ENCODE measurements at regions not wholly inside any gene's neighbourhood (a gene's known extent, or its start where the extent isn't known, plus 50 kb on each side); places are given as distances from the start of the nearest gene placed in this dataset.
"Not testable (repeated sequence)": the region's sequence is repeated elsewhere in the genome, so short reads cannot be mapped to it uniquely, and the experiment has no call there.

- no peak for DNase-seq
Measured at GRCh38 chr6:44049989-44050871, 77.0 kb downstream of the MRPL14 start.

- DNase-seq: no peak
Measured at GRCh38 chr6:44049163-44049988, 77.9 kb downstream of the MRPL14 start.

- DNase-seq: no peak
Measured at GRCh38 chr6:44048277-44048676, 79.0 kb downstream of the MRPL14 start.

- DNase-seq: no peak
Measured at GRCh38 chr6:44047801-44048200, 79.5 kb downstream of the MRPL14 start.

- no peak for DNase-seq
Measured at GRCh38 chr6:44047179-44047546, 80.1 kb downstream of the MRPL14 start.

- no peak for DNase-seq
Measured at GRCh38 chr6:44046516-44047178, 80.6 kb downstream of the MRPL14 start.

GRCh38 chr6:44045672-44046015 is 81.6 kb downstream of the MRPL14 start:
- no peak for DNase-seq

GRCh38 chr6:44044940-44045671 is 82.1 kb downstream of the MRPL14 start:
- DNase-seq: no peak

GRCh38 chr6:44044154-44044539 is 83.1 kb downstream of the MRPL14 start:
- no peak for DNase-seq

GRCh38 chr6:44043479-44044153 is 83.6 kb downstream of the MRPL14 start:
- DNase-seq: no peak

GRCh38 chr6:44042989-44043478 is 84.2 kb downstream of the MRPL14 start:
- no peak for DNase-seq

GRCh38 chr6:44042261-44042988 is 84.8 kb downstream of the MRPL14 start:
- no peak for DNase-seq

- no peak for DNase-seq
Measured at GRCh38 chr6:44041461-44042260, 85.6 kb downstream of the MRPL14 start.

- DNase-seq: no peak
Measured at GRCh38 chr6:44040786-44041185, 86.5 kb downstream of the MRPL14 start.

GRCh38 chr6:44039839-44040350 is 87.4 kb downstream of the MRPL14 start:
- no peak for DNase-seq

- no peak for DNase-seq
Measured at GRCh38 chr6:44039191-44039719, 88.0 kb downstream of the MRPL14 start.

GRCh38 chr6:44038543-44039065 is 88.6 kb downstream of the MRPL14 start:
- no peak for DNase-seq

GRCh38 chr6:44037847-44038542 is 89.3 kb downstream of the MRPL14 start:
- no peak for DNase-seq

GRCh38 chr6:44037276-44037675 is 90.0 kb downstream of the MRPL14 start:
- not testable (repeated sequence) for DNase-seq

Data from SHP77 (cell line).